Panc1 (cell line): ENCODE measurements at regions not wholly inside any gene's neighbourhood (a gene's known extent, or its start where the extent isn't known, plus 50 kb on each side); places are given as distances from the start of the nearest gene placed in this dataset.

Experiments
- ATAC-seq: fragments of 200-7000 bp; cut with Tn5 transposase; 2 replicates; pipeline ENCODE4 v1.9.1; 2020; ENCODE audit warnings: mild to moderate bottlenecking, moderate library complexity
- BruUV-seq: library from RNA; stranded (reverse); fragments of 400-500 nt; replicated peaks from 2 replicates; lab custom pipeline; 2021; lab: Mats Ljungman, UMichigan
- CTCF ChIA-PET: fragments of 300-600 bp; sonication (Branson Sonifier 250); formaldehyde crosslinking; loops from one replicate; lab custom pipeline; 2022; ENCODE audit warnings: antibody characterized with exemption; lab: Charles Lee
- POLR2A ChIA-PET: fragments of 300-600 bp; sonication (Branson Sonifier 250); formaldehyde crosslinking; loops from one replicate; lab custom pipeline; 2022; ENCODE audit warnings: antibody characterized with exemption; lab: Charles Lee
- DNase-seq: peaks from one replicate; pipeline ENCODE4 v3.0.0-alpha.2; 2010; ENCODE audit warnings: low read depth, low spot score
- H3K27ac ChIP-seq: 2 replicates; pipeline ENCODE4 v1.5.1; 2011; ENCODE audit warnings: mild to moderate bottlenecking, low read length, inconsistent platforms
- H3K27me3 ChIP-seq: fragments of 200-500 bp; sonication (Bioruptor generic); 2 replicates; pipeline ENCODE4 v1.6.0; 2014; ENCODE audit warnings: low read length, inconsistent platforms; ENCODE audit not compliant: control insufficient read depth, insufficient read depth
- H3K36me3 ChIP-seq: fragments of 200-500 bp; sonication (Bioruptor generic); 2 replicates; pipeline ENCODE4 v1.5.1; 2014; ENCODE audit warnings: inconsistent platforms, mild to moderate bottlenecking, low read length, moderate library complexity; ENCODE audit not compliant: control insufficient read depth, insufficient read depth
- H3K4me1 ChIP-seq: 2 replicates; pipeline ENCODE4 v1.5.1; 2011; ENCODE audit warnings: inconsistent platforms, mild to moderate bottlenecking, low read length, moderate library complexity; ENCODE audit not compliant: control insufficient read depth, insufficient read depth
- H3K4me3 ChIP-seq, 2 experiments: 2 replicates each; pipeline ENCODE4 v1.5.1; 2011 to 2012; ENCODE audit warnings: low read depth in 2 of 2, low read length in 2 of 2, mild to moderate bottlenecking in 2 of 2, inconsistent platforms in 1 of 2, moderate library complexity in 1 of 2
- H3K9me3 ChIP-seq: fragments of 200-500 bp; sonication (Bioruptor generic); 2 replicates; pipeline ENCODE4 v1.5.1; 2014; ENCODE audit warnings: low read depth, mild to moderate bottlenecking, inconsistent platforms, low read length, moderate library complexity; ENCODE audit not compliant: control insufficient read depth, insufficient read depth
- POLR2AphosphoS5 ChIP-seq: IDR thresholded peaks from 2 replicates; pipeline ENCODE4 v1.6.1; 2012; ENCODE audit warnings: mild to moderate bottlenecking, low read depth, low read length, moderate library complexity
- REST ChIP-seq, 2 experiments: IDR thresholded peaks; 2 replicates each; pipeline ENCODE4 v1.6.1; 2011 to 2012; ENCODE audit warnings: low read depth in 2 of 2, control low read depth in 1 of 2, low read length in 1 of 2, mild to moderate bottlenecking in 1 of 2, moderate library complexity in 1 of 2; ENCODE audit not compliant: insufficient read depth in 1 of 2
- SIN3A ChIP-seq: IDR thresholded peaks from 2 replicates; pipeline ENCODE4 v1.6.1; 2012; ENCODE audit warnings: low read depth, mild to moderate bottlenecking, low read length, moderate library complexity, borderline replicate concordance; ENCODE audit not compliant: insufficient read depth
- TCF7L2 ChIP-seq: IDR thresholded peaks from 2 replicates; pipeline ENCODE4 v1.6.1; 2011; ENCODE audit warnings: mild to moderate bottlenecking, low read depth, low read length, inconsistent platforms
- in situ Hi-C: cut with HindIII; loops from 2 replicates; pipeline ENCODE4 v1.10.0; 2016; ENCODE audit warnings: low sequenced_read_pairs, low pct_unique_long_range_greater_than_20kb
- intact Hi-C: fragments of 100-400 bp; cut with micrococcal nuclease; formaldehyde crosslinking; loops from one replicate; pipeline ENCODE4 v1.10.0; 2022; ENCODE audit not compliant: unreplicated experiment
- TF ChIP-seq, protein P1 (sequence below): fragments of 450-650 bp; IDR thresholded peaks from 2 replicates; pipeline ENCODE4 v1.5.1; 2017; ENCODE audit warnings: mild to moderate bottlenecking

GRCh38 chr3:159246385-159246784 lies 444.5 kb downstream of the MFSD1 start:
- H3K27ac ChIP-seq: no peak overlapping the region
- ATAC-seq (no peak), DNase-seq (no peak)
- POLR2A ChIA-PET: no interaction called here
- in situ Hi-C loops: no loop called here
- no peaks in the 10 kb centered on the region for H3K9me3 ChIP-seq
- intact Hi-C loops: no loop called here
- H3K4me1 ChIP-seq: no peaks in the 10 kb centered on the region
- H3K4me3 ChIP-seq: no peak overlapping the region
- BruUV-seq: no TSS peak
- H3K36me3 ChIP-seq: no peaks in the 10 kb centered on the region
- CTCF ChIA-PET: no interaction called here
- TF ChIP-seq SIN3A (no peak), POLR2AphosphoS5 (no peak), TCF7L2 (no peak)
- TF ChIP-seq, protein P1, sequence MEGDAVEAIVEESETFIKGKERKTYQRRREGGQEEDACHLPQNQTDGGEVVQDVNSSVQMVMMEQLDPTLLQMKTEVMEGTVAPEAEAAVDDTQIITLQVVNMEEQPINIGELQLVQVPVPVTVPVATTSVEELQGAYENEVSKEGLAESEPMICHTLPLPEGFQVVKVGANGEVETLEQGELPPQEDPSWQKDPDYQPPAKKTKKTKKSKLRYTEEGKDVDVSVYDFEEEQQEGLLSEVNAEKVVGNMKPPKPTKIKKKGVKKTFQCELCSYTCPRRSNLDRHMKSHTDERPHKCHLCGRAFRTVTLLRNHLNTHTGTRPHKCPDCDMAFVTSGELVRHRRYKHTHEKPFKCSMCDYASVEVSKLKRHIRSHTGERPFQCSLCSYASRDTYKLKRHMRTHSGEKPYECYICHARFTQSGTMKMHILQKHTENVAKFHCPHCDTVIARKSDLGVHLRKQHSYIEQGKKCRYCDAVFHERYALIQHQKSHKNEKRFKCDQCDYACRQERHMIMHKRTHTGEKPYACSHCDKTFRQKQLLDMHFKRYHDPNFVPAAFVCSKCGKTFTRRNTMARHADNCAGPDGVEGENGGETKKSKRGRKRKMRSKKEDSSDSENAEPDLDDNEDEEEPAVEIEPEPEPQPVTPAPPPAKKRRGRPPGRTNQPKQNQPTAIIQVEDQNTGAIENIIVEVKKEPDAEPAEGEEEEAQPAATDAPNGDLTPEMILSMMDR: no peak
- no peaks in the 10 kb centered on the region for H3K27me3 ChIP-seq

DNA sequence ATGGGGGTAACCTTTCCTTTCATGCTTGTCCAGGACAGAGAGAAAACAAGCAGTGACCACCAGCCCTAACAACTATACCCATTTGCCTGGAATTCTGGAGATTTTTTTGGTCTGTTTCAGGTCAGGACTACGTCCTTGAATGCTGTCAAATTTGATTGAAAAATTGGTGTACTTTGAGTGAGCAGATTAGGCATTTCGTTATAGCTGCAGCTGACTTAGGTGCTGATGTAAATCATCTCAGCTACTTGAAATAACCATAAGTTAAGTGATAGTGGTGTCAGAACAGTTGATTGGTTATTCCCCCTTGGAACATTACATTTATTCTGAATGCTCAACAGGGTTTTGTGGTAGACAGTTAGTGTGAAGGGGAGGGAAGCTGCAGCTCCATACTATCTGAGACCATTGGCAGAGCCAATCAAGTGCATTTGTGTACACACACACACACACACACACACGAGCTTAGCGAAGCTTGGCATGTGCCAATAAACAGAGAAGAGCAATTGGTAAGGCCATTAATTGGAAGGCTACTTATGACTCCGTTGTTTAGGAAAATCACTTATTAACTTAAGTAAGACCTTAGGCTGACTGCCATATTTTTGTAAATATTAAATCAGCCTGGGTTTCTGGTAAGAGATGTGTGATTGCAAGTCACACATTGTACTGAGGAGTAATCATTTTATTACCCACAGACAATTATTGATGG lies 447.8 kb downstream of the MFSD1 start:
- H3K4me3 ChIP-seq: no peak overlapping the region
- TF ChIP-seq REST (IDR thresholded peaks at IDR 0.05; ENCODE audit: insufficient read depth in 1 of 2, low read depth in 2 of 2, low read length in 1 of 2) (no peak), TCF7L2 (no peak), SIN3A (no peak), POLR2AphosphoS5 (no peak)
- TF ChIP-seq, protein P1: no peak
- in situ Hi-C loops: no loop called here
- POLR2A ChIA-PET: no interaction called here
- no TSS peak for BruUV-seq
- H3K4me1 ChIP-seq: no peaks in the 10 kb centered on the region
- H3K27ac ChIP-seq: no peak overlapping the region
- ATAC-seq (no peak), DNase-seq (no peak)
- no peaks in the 10 kb centered on the region; the same call in 1 of the 2 replicates for H3K9me3 ChIP-seq
- H3K27me3 ChIP-seq: no peaks in the 10 kb centered on the region
- CTCF ChIA-PET: no interaction called here
- H3K36me3 ChIP-seq: no peaks in the 10 kb centered on the region
- intact Hi-C loops: no loop called here
